H1 (cell line): ENCODE measurements at regions not wholly inside any gene's neighbourhood (a gene's known extent, or its start where the extent isn't known, plus 50 kb on each side); places are given as distances from the start of the nearest gene placed in this dataset.

Experiments
- CTCF ChIA-PET: fragments of 300-600 bp; sonication (Branson Sonifier 250); formaldehyde crosslinking; loops from one replicate; lab custom pipeline; 2021; ENCODE audit not compliant: partially characterized antibody; lab: Charles Lee
- POLR2A ChIA-PET: fragments of 300-600 bp; sonication (Branson Sonifier 250); formaldehyde crosslinking; loops from one replicate; lab custom pipeline; 2021; ENCODE audit warnings: inconsistent platforms; ENCODE audit not compliant: partially characterized antibody; lab: Charles Lee
- DNase-seq, 2 experiments: peaks; one replicate each; pipeline versions ENCODE4 v3.0.0 to v3.0.0-alpha.2; 2010 to 2022; ENCODE audit warnings: low spot score in 2 of 2, low read depth in 1 of 2, mixed read lengths in 1 of 2
- FAIRE-seq: peaks from 2 replicates; lab custom pipeline; 2011; peaks lifted over from hg19 to GRCh38; lab: Jason Lieb, UNC
- H2AFZ ChIP-seq: 2 replicates; pipeline ENCODE4 v1.8.1; 2012; ENCODE audit warnings: low read length, inconsistent platforms
- H2AK5ac ChIP-seq: 2 replicates; pipeline ENCODE4 v1.6.1; 2013; ENCODE audit warnings: low read depth, low read length
- H2BK120ac ChIP-seq: replicated peaks from 2 replicates; pipeline ENCODE3; 2013; ENCODE audit warnings: low read depth, low read length, inconsistent platforms
- H2BK12ac ChIP-seq: 2 replicates; pipeline ENCODE4 v1.6.1; 2013; ENCODE audit warnings: low read depth, low read length
- H2BK15ac ChIP-seq: 2 replicates; pipeline ENCODE4 v1.6.1; 2013; ENCODE audit warnings: low read length
- H2BK20ac ChIP-seq: 2 replicates; pipeline ENCODE4 v1.6.1; 2013; ENCODE audit warnings: low read length
- H2BK5ac ChIP-seq: 2 replicates; pipeline ENCODE4 v1.6.1; 2013; ENCODE audit warnings: low read depth, low read length
- H3K14ac ChIP-seq: 2 replicates; pipeline ENCODE4 v1.6.1; 2013; ENCODE audit warnings: inconsistent platforms; ENCODE audit not compliant: insufficient read length
- H3K18ac ChIP-seq: 2 replicates; pipeline ENCODE4 v1.6.1; 2013; ENCODE audit warnings: low read length; ENCODE audit errors: extremely low read depth
- H3K23ac ChIP-seq: 2 replicates; pipeline ENCODE4 v1.6.1; 2013; ENCODE audit warnings: inconsistent platforms; ENCODE audit not compliant: insufficient read length
- H3K23me2 ChIP-seq: 2 replicates; pipeline ENCODE4 v1.6.1; 2013; ENCODE audit warnings: low read depth, low read length
- H3K27ac ChIP-seq: 2 replicates; pipeline ENCODE4 v1.6.1; 2011; ENCODE audit warnings: low read depth, low read length, inconsistent platforms
- H3K27me3 ChIP-seq, 4 experiments: replicated peaks in 1 of 4; 1 replicate in 1 of 4; 2 replicates in 3 of 4; pipeline versions ENCODE4 v1.6.1 to v1.8.1; 2011 to 2013; ENCODE audit warnings: low read length in 3 of 4, mild to moderate bottlenecking in 3 of 4, inconsistent platforms in 2 of 4, mixed read lengths in 2 of 4, moderate library complexity in 1 of 4; ENCODE audit not compliant: control insufficient read depth in 3 of 4, insufficient read depth in 3 of 4; ENCODE audit errors: extremely low read depth in 1 of 4
- H3K36me3 ChIP-seq, 4 experiments: 2 replicates each; pipeline versions ENCODE4 v1.6.1 to v1.8.1; 2011 to 2013; ENCODE audit warnings: mild to moderate bottlenecking in 4 of 4, low read length in 3 of 4, moderate library complexity in 2 of 4, control low read depth in 1 of 4, inconsistent platforms in 1 of 4; ENCODE audit not compliant: insufficient read depth in 4 of 4, control insufficient read depth in 2 of 4
- H3K4ac ChIP-seq: replicated peaks from 2 replicates; pipeline ENCODE3; 2013; ENCODE audit warnings: low read length, low read depth, mixed read lengths, inconsistent platforms; ENCODE audit not compliant: insufficient read length
- H3K4me1 ChIP-seq, 4 experiments: replicated peaks in 1 of 4; 1 replicate in 1 of 4; 2 replicates in 3 of 4; pipeline versions ENCODE4 v1.6.1 to v1.8.1; 2011 to 2013; ENCODE audit warnings: low read length in 3 of 4, inconsistent platforms in 2 of 4, mixed read lengths in 1 of 4; ENCODE audit not compliant: insufficient read depth in 4 of 4, control insufficient read depth in 3 of 4
- H3K4me2 ChIP-seq, 2 experiments: 2 replicates each; pipeline versions ENCODE4 v1.6.1 to v1.8.1; 2011 to 2013; ENCODE audit warnings: low read depth in 2 of 2, low read length in 2 of 2, control low read depth in 1 of 2, inconsistent platforms in 1 of 2, mild to moderate bottlenecking in 1 of 2; ENCODE audit not compliant: insufficient read depth in 1 of 2
- H3K4me3 ChIP-seq, 4 experiments: fragments of 200-600, 300-600 bp in 1 of 4; sonication (generic), shearing (Covaris generic), sonication (Bioruptor Twin) in 1 of 4; 2 replicates each; pipeline versions ENCODE4 v1.5.1 to v1.8.1; 2011 to 2016; ENCODE audit warnings: low read length in 4 of 4, low read depth in 3 of 4, control low read depth in 2 of 4, inconsistent platforms in 2 of 4, mild to moderate bottlenecking in 2 of 4, mixed read lengths in 1 of 4, moderate library complexity in 1 of 4; ENCODE audit not compliant: insufficient read depth in 2 of 4; ENCODE audit errors: extremely low read depth in 1 of 4
- H3K56ac ChIP-seq: replicated peaks from 2 replicates; pipeline ENCODE3; 2013; ENCODE audit warnings: low read depth, mild to moderate bottlenecking, mixed read lengths, low read length, inconsistent platforms; ENCODE audit not compliant: insufficient read length
- H3K79me1 ChIP-seq: 2 replicates; pipeline ENCODE4 v1.6.1; 2013; ENCODE audit warnings: low read depth, low read length, control low read depth
- H3K79me2 ChIP-seq, 2 experiments: 2 replicates each; pipeline versions ENCODE4 v1.6.1 to v1.8.1; 2012 to 2013; ENCODE audit warnings: low read length in 2 of 2, mild to moderate bottlenecking in 2 of 2, inconsistent platforms in 1 of 2; ENCODE audit not compliant: insufficient read depth in 2 of 2, control insufficient read depth in 1 of 2
- H3K9ac ChIP-seq, 4 experiments: replicated peaks in 1 of 4; 1 replicate in 1 of 4; 2 replicates in 3 of 4; pipeline versions ENCODE4 v1.6.1 to v1.8.1; 2011 to 2013; ENCODE audit warnings: low read depth in 3 of 4, low read length in 3 of 4, control low read depth in 2 of 4, mild to moderate bottlenecking in 2 of 4, moderate library complexity in 2 of 4, inconsistent platforms in 1 of 4; ENCODE audit errors: extremely low read depth in 1 of 4
- H3K9me3 ChIP-seq, 2 experiments: 2 replicates each; pipeline versions ENCODE4 v1.6.1 to v1.8.1; 2012 to 2013; ENCODE audit warnings: mild to moderate bottlenecking in 2 of 2, moderate library complexity in 2 of 2, control low read depth in 1 of 2, inconsistent platforms in 1 of 2, low read depth in 1 of 2, low read length in 1 of 2, mixed read lengths in 1 of 2; ENCODE audit not compliant: insufficient read depth in 2 of 2
- H4K20me1 ChIP-seq, 2 experiments: replicated peaks in 1 of 2; 2 replicates each; pipeline versions ENCODE3 to v1.8.1; 2011 to 2013; ENCODE audit warnings: inconsistent platforms in 2 of 2, low read length in 2 of 2, mild to moderate bottlenecking in 1 of 2; ENCODE audit not compliant: insufficient read depth in 2 of 2, control insufficient read depth in 1 of 2
- H4K5ac ChIP-seq: 2 replicates; pipeline ENCODE4 v1.6.1; 2013; ENCODE audit warnings: low read length, low read depth, mixed read lengths, inconsistent platforms; ENCODE audit not compliant: insufficient read length
- H4K8ac ChIP-seq: 2 replicates; pipeline ENCODE4 v1.8.0; 2013; ENCODE audit warnings: mild to moderate bottlenecking, moderate library complexity, low read length, inconsistent platforms; ENCODE audit not compliant: insufficient read depth; ENCODE audit errors: extremely low read depth
- H4K91ac ChIP-seq: replicated peaks from 2 replicates; pipeline ENCODE3; 2013; ENCODE audit warnings: low read length, mixed read lengths, inconsistent platforms; ENCODE audit not compliant: insufficient read length
- BCL11A ChIP-seq, 2 experiments: IDR thresholded peaks; one replicate each; pipeline ENCODE4 v1.6.1; 2011; ENCODE audit warnings: low read depth in 2 of 2, low read length in 2 of 2, mild to moderate bottlenecking in 2 of 2
- E2F6 ChIP-seq: IDR thresholded peaks from 2 replicates; pipeline ENCODE4 v1.6.1; 2012; ENCODE audit warnings: inconsistent platforms
- EZH2 ChIP-seq: fragments of 200-600 bp; sonication (generic); IDR thresholded peaks from 2 replicates; pipeline ENCODE4 v1.7.1; 2012; ENCODE audit warnings: low read depth, mild to moderate bottlenecking, moderate library complexity, low read length, inconsistent platforms; ENCODE audit not compliant: severe bottlenecking
- HDAC2 ChIP-seq, 2 experiments: fragments of 300-600 bp in 1 of 2; sonication (generic) in 1 of 2; IDR thresholded peaks; 2 replicates each; pipeline ENCODE4 v1.6.1; 2011 to 2012; ENCODE audit warnings: low read depth in 2 of 2, low read length in 2 of 2, mild to moderate bottlenecking in 2 of 2, moderate library complexity in 2 of 2, borderline replicate concordance in 1 of 2, inconsistent platforms in 1 of 2
- HDAC6 ChIP-seq: IDR thresholded peaks from one replicate; pipeline ENCODE4 v1.7.1; 2012; ENCODE audit warnings: low read depth, mild to moderate bottlenecking, inconsistent platforms, low read length, moderate library complexity
- NANOG ChIP-seq: IDR thresholded peaks from 2 replicates; pipeline ENCODE4 v1.6.1; 2011; ENCODE audit warnings: low read length, low read depth, mild to moderate bottlenecking, inconsistent platforms; ENCODE audit not compliant: insufficient read depth, poor library complexity, severe bottlenecking
- POLR2A ChIP-seq, 2 experiments: IDR thresholded peaks; 1 replicate in 1 of 2; 2 replicates in 1 of 2; pipeline ENCODE4 v1.6.1; 2011; ENCODE audit warnings: low read depth in 2 of 2, low read length in 2 of 2, mild to moderate bottlenecking in 2 of 2; ENCODE audit errors: control extremely low read depth in 1 of 2
- RBBP5 ChIP-seq: IDR thresholded peaks from 2 replicates; pipeline ENCODE4 v1.7.1; 2012; ENCODE audit warnings: low read depth, mild to moderate bottlenecking, inconsistent platforms, low read length, moderate library complexity, borderline replicate concordance
- RNF2 ChIP-seq: fragments of 200-900, 300-1000 bp; sonication (generic); IDR thresholded peaks from 2 replicates; pipeline ENCODE4 v1.7.1; 2016; ENCODE audit warnings: borderline replicate concordance, low read depth, mild to moderate bottlenecking, antibody characterized with exemption, low read length; ENCODE audit not compliant: poor library complexity, severe bottlenecking; ENCODE audit errors: missing control alignments
- SIN3A ChIP-seq, 2 experiments: IDR thresholded peaks in 1 of 2; conservative IDR thresholded peaks in 1 of 2; 2 replicates each; pipeline ENCODE4 v1.6.1; 2011 to 2012; ENCODE audit warnings: low read length in 2 of 2, improper control_type of control experiment in 1 of 2, low read depth in 1 of 2, mild to moderate bottlenecking in 1 of 2
- TBP ChIP-seq: IDR thresholded peaks from 2 replicates; pipeline ENCODE4 v1.6.1; 2011; ENCODE audit warnings: low read depth, low read length, improper control_type of control experiment
- TCF12 ChIP-seq: IDR thresholded peaks from 2 replicates; pipeline ENCODE4 v1.6.1; 2011; ENCODE audit warnings: low read depth, mild to moderate bottlenecking, low read length
- TEAD4 ChIP-seq: IDR thresholded peaks from 2 replicates; pipeline ENCODE4 v1.6.1; 2012; ENCODE audit warnings: low read depth, low read length, inconsistent platforms, mixed read lengths
- WGBS, 2 experiments: shearing (Covaris generic) in 1 of 2; methylation state at CpG; one replicate each; pipeline versions ENCODE4 v1.1.6 to v1.1.7; 2013 to 2015; ENCODE audit warnings: low lambda C conversion rate in 2 of 2, mixed read lengths in 2 of 2, inconsistent platforms in 1 of 2, low coverage in 1 of 2, missing lambda C conversion rate in 1 of 2; ENCODE audit not compliant: insufficient replicate concordance in 2 of 2, insufficient coverage in 1 of 2, insufficient read length in 1 of 2; ENCODE audit errors: extremely low coverage in 1 of 2, missing lambda C conversion rate in 1 of 2; 5-methylcytosine and 5-hydroxymethylcytosine counted together

GRCh38 chr16:63697736-63698135, 1424.1 kb downstream of the CDH11 start:
- H3K23me2 ChIP-seq = no peaks in the 10 kb centered on the region
- H3K56ac ChIP-seq = no peak overlapping the region
- no peaks in the 10 kb centered on the region for H3K27me3 ChIP-seq
- no peak overlapping the region for H4K8ac ChIP-seq
- WGBS, 2 experiments = 94% methylated on average over 1 of the region's 1 CpG; no CpG with 5 or more reads in 1 of the 2 experiments
- no peak overlapping the region for H2BK12ac ChIP-seq
- no peak overlapping the region for H3K9ac ChIP-seq
- CTCF ChIA-PET = interaction anchor here (0.6 kb wide), 1 partner anchor 12 kb away, joined by 5 read pairs; no protein-coding TSS in a partner anchor
- no peak overlapping the region for H2AK5ac ChIP-seq
- H3K14ac ChIP-seq = no peak overlapping the region
- no peak overlapping the region for H2BK120ac ChIP-seq
- H3K4me1 ChIP-seq = no peaks in the 10 kb centered on the region
- no peak for DNase-seq
- H4K5ac ChIP-seq = no peak overlapping the region
- no peak overlapping the region for H2BK5ac ChIP-seq
- H2AFZ ChIP-seq = no peak overlapping the region
- H3K36me3 ChIP-seq = no peaks in the 10 kb centered on the region
- no peak for FAIRE-seq
- no peaks in the 10 kb centered on the region for H4K20me1 ChIP-seq
- no peak overlapping the region for H3K27ac ChIP-seq
- no peak overlapping the region for H3K18ac ChIP-seq
- POLR2A ChIA-PET = no interaction called here
- no peak overlapping the region for H3K4ac ChIP-seq
- no peak overlapping the region for H4K91ac ChIP-seq
- H2BK20ac ChIP-seq = no peak overlapping the region
- no peak overlapping the region for H3K4me3 ChIP-seq
- no peak overlapping the region for H3K4me2 ChIP-seq
- no peaks in the 10 kb centered on the region for H3K79me2 ChIP-seq
- H3K79me1 ChIP-seq = no peaks in the 10 kb centered on the region
- H3K23ac ChIP-seq = no peak overlapping the region
- H2BK15ac ChIP-seq = no peak overlapping the region
- no peaks in the 10 kb centered on the region for H3K9me3 ChIP-seq
- TF ChIP-seq TCF12 = no peak
- TF ChIP-seq RBBP5 = no peak
- TF ChIP-seq HDAC2 (IDR thresholded peaks at IDR 0.05; ENCODE audit: borderline replicate concordance in 1 of 2, low read depth in 2 of 2, low read length in 2 of 2) = no peak
- no peak for TF ChIP-seq RNF2
- no peak for TF ChIP-seq POLR2A (IDR thresholded peaks at IDR 0.05; ENCODE audit: control extremely low read depth in 1 of 2, low read depth in 2 of 2, low read length in 2 of 2)
- TF ChIP-seq HDAC6 = no peak
- no peak for TF ChIP-seq TBP
- no peak for TF ChIP-seq E2F6
- no peak for TF ChIP-seq SIN3A (conservative IDR thresholded peaks at IDR 0.05 in 1 of 2, IDR thresholded peaks at IDR 0.05 in 1 of 2; ENCODE audit: low read depth in 1 of 2, low read length in 2 of 2)
- no peak for TF ChIP-seq TEAD4
- no peak for TF ChIP-seq NANOG
- no peak for TF ChIP-seq BCL11A (IDR thresholded peaks at IDR 0.05; ENCODE audit: low read depth in 2 of 2, low read length in 2 of 2)
- no peak for TF ChIP-seq EZH2
